ENCODE measurements at regions not wholly inside any gene's neighbourhood (a gene's known extent, or its start where the extent isn't known, plus 50 kb on each side); places are given as distances from the start of the nearest gene placed in this dataset.
"Not testable (repeated sequence)": the region's sequence is repeated elsewhere in the genome, so short reads cannot be mapped to it uniquely, and the experiment has no call there.

- not testable (repeated sequence) for DNase-seq
These were observed 110.4 kb downstream of the PRKAB2 start for GRCh38 chr1:147061880-147062279.

- no peak for DNase-seq
These were observed 115.1 kb downstream of the NBPF12 start for GRCh38 chr1:147053269-147053668.

- no peak for DNase-seq
These were observed 114.6 kb downstream of the NBPF12 start for GRCh38 chr1:147052677-147053076.

- DNase-seq, result no peak
These were observed 114.0 kb downstream of the NBPF12 start for GRCh38 chr1:147052143-147052542.

- DNase-seq, result no peak
These were observed 113.0 kb downstream of the NBPF12 start for GRCh38 chr1:147051136-147051535.

- DNase-seq, result no peak
These were observed 112.5 kb downstream of the NBPF12 start for GRCh38 chr1:147050654-147051053.

GRCh38 chr1:147046863-147047394 is 108.8 kb downstream of the NBPF12 start:
- DNase-seq, result not testable (repeated sequence)

- DNase-seq, result no peak
These were observed 108.2 kb downstream of the NBPF12 start for GRCh38 chr1:147046189-147046862.

All from CD4-positive, alpha-beta T cell treated with Interleukin-12 subunit alpha and Interleukin-12 subunit beta, for 1 hour (primary cell).